Nephron progenitor cell (in vitro differentiated cells): ENCODE measurements at regions not wholly inside any gene's neighbourhood (a gene's known extent, or its start where the extent isn't known, plus 50 kb on each side); places are given as distances from the start of the nearest gene placed in this dataset.

ENCODE experiments used
- DNase-seq: peaks from one replicate; pipeline ENCODE4 v3.0.0; 2021
- H3K27ac Mint-ChIP-seq: 2 replicates; pipeline ENCODE4 v1.8.0; 2021; ENCODE audit warnings: mild to moderate bottlenecking, moderate library complexity, mixed read lengths
- H3K27me3 Mint-ChIP-seq: 2 replicates; pipeline ENCODE4 v1.8.0; 2021; ENCODE audit warnings: mild to moderate bottlenecking, low read depth, mixed read lengths; ENCODE audit not compliant: poor library complexity
- H3K36me3 Mint-ChIP-seq: 2 replicates; pipeline ENCODE4 v1.8.0; 2021; ENCODE audit warnings: low read depth, mixed read lengths
- H3K4me1 Mint-ChIP-seq: 2 replicates; pipeline ENCODE4 v1.8.0; 2021; ENCODE audit warnings: mixed read lengths
- H3K4me3 Mint-ChIP-seq: 2 replicates; pipeline ENCODE4 v1.8.0; 2021; ENCODE audit warnings: mild to moderate bottlenecking, moderate library complexity, mixed read lengths
- H3K9me3 Mint-ChIP-seq: 2 replicates; pipeline ENCODE4 v1.8.0; 2021; ENCODE audit warnings: mild to moderate bottlenecking, moderate library complexity, mixed read lengths
- CTCF ChIP-seq: fragments of 200-600 bp; sonication (generic); IDR thresholded peaks from 2 replicates; pipeline ENCODE4 v1.5.0; 2021; ENCODE audit warnings: antibody characterized with exemption

GRCh38 chr12:107477947-107478610 is 207.5 kb upstream of the PWP1 start:
- TF ChIP-seq CTCF = no peak
- peaks cover 4% of the 10 kb centered on the region for H3K9me3 Mint-ChIP-seq
- peaks cover 18% of the 10 kb centered on the region for H3K27me3 Mint-ChIP-seq
- no peak overlapping the region for H3K4me3 Mint-ChIP-seq
- H3K27ac Mint-ChIP-seq = no peak overlapping the region
- no peak for DNase-seq
- H3K36me3 Mint-ChIP-seq = no peaks in the 10 kb centered on the region
- H3K4me1 Mint-ChIP-seq = peaks cover 78% of the 10 kb centered on the region

GRCh38 chr12:107478881-107479280 is 206.7 kb upstream of the PWP1 start:
- Mint-ChIP-seq H3K4me3 (no peak overlapping the region), H3K27me3 (peaks cover 18% of the 10 kb centered on the region), H3K36me3 (no peaks in the 10 kb centered on the region), H3K9me3 (peaks cover 4% of the 10 kb centered on the region), H3K27ac (no peak overlapping the region), H3K4me1 (peaks cover 77% of the 10 kb centered on the region)
- DNase-seq = no peak
- TF ChIP-seq CTCF = no peak

DNA sequence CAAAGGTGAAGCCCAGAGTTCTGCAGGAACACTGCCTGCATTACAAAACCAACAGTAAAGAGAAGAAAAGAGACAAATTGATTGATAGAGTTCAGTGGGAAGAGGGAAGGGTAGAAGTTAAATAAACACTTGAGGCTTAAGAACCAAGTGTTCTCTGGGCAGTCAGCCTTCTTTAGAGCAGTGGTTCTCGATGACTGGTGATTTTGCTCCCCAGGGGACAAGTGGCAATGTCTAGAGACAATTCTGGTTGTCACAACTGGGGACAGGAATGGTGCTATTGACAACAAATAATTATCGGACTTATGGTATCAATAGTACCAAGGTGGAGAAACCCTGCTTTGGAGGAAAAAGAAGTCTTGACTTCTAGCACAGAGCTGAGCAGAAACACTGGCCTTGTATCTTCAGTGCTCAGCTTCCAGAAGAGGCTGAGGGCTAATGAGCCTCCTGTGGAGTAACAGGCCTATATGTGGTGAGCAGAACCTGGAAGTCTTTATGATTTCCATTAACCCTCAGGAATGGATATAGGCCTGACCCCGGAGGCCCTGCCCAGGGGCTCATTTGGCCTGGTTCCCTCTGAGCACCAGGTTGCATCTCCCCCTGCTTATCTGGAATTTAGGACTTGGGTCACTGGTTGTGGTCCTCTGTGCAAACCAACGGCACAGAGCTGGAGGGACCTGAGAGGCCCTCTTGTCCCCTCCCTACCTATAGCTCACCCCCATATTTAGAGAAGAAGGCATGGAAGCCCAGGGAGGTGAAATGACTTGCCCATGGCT is 204.6 kb upstream of the PWP1 start:
- Mint-ChIP-seq H3K9me3 (peaks cover 4% of the 10 kb centered on the region), H3K4me1 (peaks cover 82% of the 10 kb centered on the region), H3K27ac (peak overlapping the region; percentile 96), H3K36me3 (no peaks in the 10 kb centered on the region), H3K4me3 (peak overlapping the region; percentile 68), H3K27me3 (peaks cover 10% of the 10 kb centered on the region)
- DNase-seq = no peak
- TF ChIP-seq CTCF = no peak

DNA sequence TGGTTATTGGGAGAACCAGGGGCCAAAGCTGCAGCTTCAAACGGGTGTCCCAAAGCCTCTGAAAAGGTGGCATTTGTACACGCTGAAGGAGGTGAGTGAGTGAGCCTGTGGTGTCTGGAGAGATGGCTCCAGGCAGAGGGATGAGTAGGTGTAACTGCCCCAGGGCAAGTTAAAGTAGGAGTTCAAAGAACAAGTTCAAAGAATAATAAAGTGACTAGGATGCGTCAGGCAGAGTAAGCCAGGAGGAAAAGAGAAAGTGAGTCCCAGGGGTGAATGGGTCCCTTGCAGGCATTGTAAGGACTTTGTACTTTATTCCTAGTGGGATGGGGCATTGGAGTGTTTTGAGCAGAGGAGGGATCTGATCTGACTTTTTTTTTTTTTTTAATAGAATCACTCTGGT is 201.4 kb upstream of the PWP1 start:
- Mint-ChIP-seq H3K27me3 (peaks cover 7% of the 10 kb centered on the region), H3K36me3 (no peaks in the 10 kb centered on the region), H3K4me1 (peaks cover 95% of the 10 kb centered on the region), H3K9me3 (no peaks in the 10 kb centered on the region), H3K27ac (peak overlapping the region; percentile 29), H3K4me3 (peak overlapping the region; percentile 18)
- no peak for DNase-seq
- TF ChIP-seq CTCF = no peak

DNA sequence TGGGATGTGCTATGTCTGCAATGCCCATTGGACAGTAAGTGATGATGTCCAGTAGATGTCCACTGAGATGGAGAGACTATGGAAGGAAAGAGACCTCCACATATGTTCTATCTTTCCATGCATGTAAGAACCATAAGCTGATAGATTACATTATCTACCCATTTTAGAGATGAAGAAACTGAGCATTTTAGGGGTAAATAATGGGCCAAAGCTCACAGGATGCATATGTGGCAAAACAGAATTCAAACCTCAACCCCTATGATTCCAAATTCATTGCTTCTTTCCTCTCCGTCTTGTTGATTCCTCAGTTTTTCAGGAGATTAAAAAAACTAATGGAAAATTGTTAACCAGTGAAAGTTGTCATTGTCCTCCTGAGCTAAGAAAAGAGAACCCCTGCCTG is 200.7 kb upstream of the PWP1 start:
- Mint-ChIP-seq H3K4me1 (peaks cover 94% of the 10 kb centered on the region), H3K36me3 (no peaks in the 10 kb centered on the region), H3K9me3 (no peaks in the 10 kb centered on the region), H3K27me3 (peaks cover 7% of the 10 kb centered on the region), H3K4me3 (peak overlapping the region; percentile 18), H3K27ac (peak overlapping the region; percentile 60)
- TF ChIP-seq CTCF = no peak
- no peak for DNase-seq
